GM18505 (cell line): ENCODE measurements at regions not wholly inside any gene's neighbourhood (a gene's known extent, or its start where the extent isn't known, plus 50 kb on each side); places are given as distances from the start of the nearest gene placed in this dataset.
A peak's percentile ranks its signal among the peaks of the same experiment; 100 is the strongest.

Experiments
- ATAC-seq: cut with Tn5 transposase; IDR thresholded peaks from one replicate; pipeline ENCODE4 v1.9.1; 2021; ENCODE audit not compliant: unreplicated experiment
- POLR2A ChIP-seq: IDR thresholded peaks from 4 replicates; pipeline ENCODE4 v1.6.1; 2011; ENCODE audit warnings: borderline replicate concordance; ENCODE audit not compliant: insufficient read depth, insufficient read length; ENCODE audit errors: extremely low read depth

DNA sequence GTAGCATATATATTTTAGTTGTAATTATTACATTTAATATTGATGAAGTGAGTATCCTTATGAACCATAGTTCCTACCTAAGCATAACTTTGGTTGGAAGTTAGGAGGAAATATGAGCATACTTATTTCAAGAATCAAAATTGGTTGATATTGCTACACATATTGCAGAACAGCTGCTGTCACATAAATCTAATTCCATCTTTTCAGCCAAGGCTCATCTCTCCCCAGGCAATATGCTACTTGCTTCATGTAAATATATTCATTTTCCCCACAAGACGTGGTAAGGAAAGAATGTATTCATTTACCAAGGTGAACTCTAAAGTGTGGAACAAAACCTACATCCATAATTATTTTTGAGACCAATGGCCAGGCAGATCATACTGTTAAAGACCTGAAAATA, 62.5 kb upstream of the HIF1A start:
- TF ChIP-seq POLR2A = no peak
- ATAC-seq = no peak

GRCh38 chr14:61636291-61636690, 59.0 kb upstream of the HIF1A start:
- ATAC-seq = no peak

GRCh38 chr14:61636779-61637178, 58.5 kb upstream of the HIF1A start:
- no peak for ATAC-seq
- no peak for TF ChIP-seq POLR2A

More at GRCh38 chr14:61636291-61636690, 59.0 kb upstream of the HIF1A start:
- TF ChIP-seq POLR2A = no peak

DNA sequence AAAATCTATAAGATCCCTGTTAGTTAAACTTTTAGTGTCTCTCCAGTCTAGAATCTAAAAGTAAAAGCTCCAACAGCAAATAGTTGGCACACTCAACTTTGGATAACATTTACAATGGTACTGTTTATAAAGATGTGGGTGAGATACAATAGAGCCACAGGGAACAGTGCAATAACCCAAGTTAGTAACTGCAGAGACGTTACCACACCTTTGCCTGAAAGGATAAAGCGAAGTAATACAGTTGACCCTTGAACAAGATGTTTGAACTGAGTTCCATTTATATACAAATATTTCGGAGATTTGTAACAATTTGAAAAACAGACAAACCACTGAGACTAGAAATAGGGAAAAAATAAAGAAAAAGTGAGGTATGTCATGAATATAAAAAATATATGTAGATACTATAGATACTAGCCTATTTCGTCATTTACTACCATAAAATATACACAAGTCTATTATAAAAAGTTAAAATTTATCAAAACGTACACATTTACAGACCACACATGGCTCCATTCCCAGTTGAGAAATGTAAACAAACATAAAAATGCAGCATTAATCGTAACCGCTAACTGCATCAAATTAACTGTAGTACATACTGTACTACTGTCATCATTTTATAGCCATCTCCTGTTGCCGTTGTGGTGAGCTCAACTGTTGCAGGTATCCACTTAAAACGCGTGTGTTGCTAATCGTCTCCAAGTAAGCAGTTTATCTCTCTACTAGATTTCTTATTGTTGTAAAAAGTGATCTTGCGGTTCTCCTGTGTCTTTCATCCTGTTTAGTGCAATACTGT, 56.5 kb upstream of the HIF1A start:
- no peak for ATAC-seq
- TF ChIP-seq POLR2A = no peak

- no peak for ATAC-seq
- no peak for TF ChIP-seq POLR2A
Observed at GRCh38 chr14:61640158-61641136, 54.9 kb upstream of the HIF1A start.

- no peak for ATAC-seq
- no peak for TF ChIP-seq POLR2A
Observed at GRCh38 chr14:61641914-61642613, 53.2 kb upstream of the HIF1A start.

GRCh38 chr14:61642614-61642982, 52.7 kb upstream of the HIF1A start:
- ATAC-seq = no peak
- TF ChIP-seq POLR2A = no peak

DNA sequence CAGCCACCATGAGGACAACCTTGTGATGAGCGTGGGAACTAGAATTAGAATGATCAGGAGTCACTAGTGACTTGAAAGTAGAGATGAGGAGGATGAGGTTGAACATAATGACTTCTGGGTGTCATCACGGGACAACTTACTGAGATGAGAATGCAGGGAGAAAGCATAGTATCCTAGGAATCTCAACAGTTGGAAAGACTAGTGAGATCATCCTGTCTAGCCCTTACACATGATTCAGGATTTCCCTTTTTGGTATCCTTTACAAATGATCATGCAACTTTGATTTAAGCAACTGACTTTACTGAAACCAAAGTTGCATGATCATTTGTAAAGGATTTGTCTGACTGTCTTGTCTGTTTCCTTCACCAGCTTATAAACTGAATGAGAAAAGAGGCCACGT, 51.8 kb upstream of the HIF1A start:
- no peak for TF ChIP-seq POLR2A
- no peak for ATAC-seq

DNA sequence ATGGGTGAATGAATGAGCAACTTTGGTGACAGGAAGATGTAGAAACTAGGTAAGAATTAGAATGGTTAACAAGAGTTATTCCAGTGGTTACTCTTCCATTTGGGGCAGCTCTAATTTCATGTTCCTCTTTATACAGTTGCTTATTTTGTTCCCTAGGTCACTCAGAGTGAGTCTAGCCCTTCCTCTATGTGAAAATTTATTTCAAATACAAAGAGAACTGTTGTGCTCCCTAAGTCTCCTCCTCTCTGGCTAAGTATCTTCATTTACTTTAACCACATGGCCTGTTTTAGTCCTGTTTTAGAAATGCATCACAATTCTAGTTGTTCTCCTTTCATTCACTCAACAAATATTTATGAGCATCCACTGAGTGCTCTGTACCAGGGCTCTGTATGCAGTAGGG, 51.1 kb upstream of the HIF1A start:
- TF ChIP-seq POLR2A = no peak
- no peak for ATAC-seq

GRCh38 chr14:61644834-61645233, 50.5 kb upstream of the HIF1A start:
- peak; percentile 76 for ATAC-seq
- no peak for TF ChIP-seq POLR2A

DNA sequence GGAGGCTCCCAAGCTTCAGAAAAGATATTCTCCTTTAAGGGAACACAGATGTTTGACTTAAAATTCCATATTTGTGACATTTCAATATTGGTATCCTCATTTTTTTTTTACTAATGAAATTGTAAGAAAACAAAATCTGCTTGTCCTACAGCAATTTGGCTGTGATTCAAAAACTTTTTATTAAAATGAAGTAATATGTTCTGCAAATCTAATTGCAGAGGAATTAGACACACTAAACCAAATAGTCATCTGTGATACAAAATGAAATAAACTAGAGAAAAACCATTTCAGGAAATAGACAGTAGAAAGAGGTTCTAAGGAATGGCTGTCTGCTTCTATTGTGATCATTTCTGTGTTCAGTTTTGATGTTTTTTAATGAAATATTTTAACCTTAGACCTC, 50.1 kb upstream of the HIF1A start:
- TF ChIP-seq POLR2A = no peak
- no peak for ATAC-seq
